ENCODE measurements at regions not wholly inside any gene's neighbourhood (a gene's known extent, or its start where the extent isn't known, plus 50 kb on each side); places are given as distances from the start of the nearest gene placed in this dataset.
"Not testable (repeated sequence)": the region's sequence is repeated elsewhere in the genome, so short reads cannot be mapped to it uniquely, and the experiment has no call there.

DNA sequence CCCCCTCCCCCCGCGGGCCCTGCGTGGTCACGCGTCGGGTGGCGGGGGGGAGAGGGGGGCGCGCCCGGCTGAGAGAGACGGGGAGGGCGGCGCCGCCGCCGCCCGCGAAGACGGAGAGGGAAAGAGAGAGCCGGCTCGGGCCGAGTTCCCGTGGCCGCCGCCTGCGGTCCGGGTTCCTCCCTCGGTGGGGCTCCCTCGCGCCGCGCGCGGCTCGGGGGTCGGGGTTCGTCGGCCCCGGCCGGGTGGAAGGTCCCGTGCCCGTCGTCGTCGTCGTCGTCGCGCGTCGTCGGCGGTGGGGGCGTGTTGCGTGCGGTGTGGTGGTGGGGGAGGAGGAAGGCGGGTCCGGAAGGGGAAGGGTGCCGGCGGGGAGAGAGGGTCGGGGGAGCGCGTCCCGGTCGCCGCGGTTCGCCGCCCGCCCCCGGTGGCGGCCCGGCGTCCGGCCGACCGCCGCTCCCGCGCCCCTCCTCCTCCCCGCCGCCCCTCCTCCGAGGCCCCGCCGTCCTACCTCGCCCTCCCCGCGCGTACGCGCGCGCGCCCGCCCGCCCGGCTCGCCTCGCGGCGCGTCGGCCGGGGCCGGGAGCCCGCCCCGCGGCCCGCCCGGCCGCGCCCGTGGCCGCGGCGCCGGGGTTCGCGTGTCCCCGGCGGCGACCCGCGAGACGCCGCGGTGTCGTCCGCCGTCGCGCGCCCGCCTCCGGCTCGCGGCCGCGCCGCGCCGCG lies 2264.1 kb upstream of the TPTE start:
- TF ChIP-seq, protein P1, sequence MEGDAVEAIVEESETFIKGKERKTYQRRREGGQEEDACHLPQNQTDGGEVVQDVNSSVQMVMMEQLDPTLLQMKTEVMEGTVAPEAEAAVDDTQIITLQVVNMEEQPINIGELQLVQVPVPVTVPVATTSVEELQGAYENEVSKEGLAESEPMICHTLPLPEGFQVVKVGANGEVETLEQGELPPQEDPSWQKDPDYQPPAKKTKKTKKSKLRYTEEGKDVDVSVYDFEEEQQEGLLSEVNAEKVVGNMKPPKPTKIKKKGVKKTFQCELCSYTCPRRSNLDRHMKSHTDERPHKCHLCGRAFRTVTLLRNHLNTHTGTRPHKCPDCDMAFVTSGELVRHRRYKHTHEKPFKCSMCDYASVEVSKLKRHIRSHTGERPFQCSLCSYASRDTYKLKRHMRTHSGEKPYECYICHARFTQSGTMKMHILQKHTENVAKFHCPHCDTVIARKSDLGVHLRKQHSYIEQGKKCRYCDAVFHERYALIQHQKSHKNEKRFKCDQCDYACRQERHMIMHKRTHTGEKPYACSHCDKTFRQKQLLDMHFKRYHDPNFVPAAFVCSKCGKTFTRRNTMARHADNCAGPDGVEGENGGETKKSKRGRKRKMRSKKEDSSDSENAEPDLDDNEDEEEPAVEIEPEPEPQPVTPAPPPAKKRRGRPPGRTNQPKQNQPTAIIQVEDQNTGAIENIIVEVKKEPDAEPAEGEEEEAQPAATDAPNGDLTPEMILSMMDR (IDR thresholded peaks at IDR 0.05) = not testable (repeated sequence)
- not testable (repeated sequence) for TF ChIP-seq POLR2A (IDR thresholded peaks at IDR 0.05)
